Gastroesophageal sphincter (tissue), 3 donors: ENCODE measurements at regions not wholly inside any gene's neighbourhood (a gene's known extent, or its start where the extent isn't known, plus 50 kb on each side); places are given as distances from the start of the nearest gene placed in this dataset.

Experiments used
- CTCF ChIP-seq, 4 experiments: fragments of 200-600 bp in 2 of 4; fragments of 450-650 bp in 2 of 4; sonication (generic) in 1 of 4; IDR thresholded peaks; one replicate each; pipeline ENCODE4 v1.5.1; 2017 to 2019; ENCODE audit warnings: antibody characterized with exemption in 4 of 4, mild to moderate bottlenecking in 2 of 4, moderate library complexity in 2 of 4
- POLR2A ChIP-seq, 2 donors: fragments of 450-650 bp; IDR thresholded peaks; one replicate each; pipeline ENCODE4 v1.6.1; 2017; ENCODE audit warnings: antibody characterized with exemption in 2 of 2, mild to moderate bottlenecking in 2 of 2, moderate library complexity in 1 of 2

DNA sequence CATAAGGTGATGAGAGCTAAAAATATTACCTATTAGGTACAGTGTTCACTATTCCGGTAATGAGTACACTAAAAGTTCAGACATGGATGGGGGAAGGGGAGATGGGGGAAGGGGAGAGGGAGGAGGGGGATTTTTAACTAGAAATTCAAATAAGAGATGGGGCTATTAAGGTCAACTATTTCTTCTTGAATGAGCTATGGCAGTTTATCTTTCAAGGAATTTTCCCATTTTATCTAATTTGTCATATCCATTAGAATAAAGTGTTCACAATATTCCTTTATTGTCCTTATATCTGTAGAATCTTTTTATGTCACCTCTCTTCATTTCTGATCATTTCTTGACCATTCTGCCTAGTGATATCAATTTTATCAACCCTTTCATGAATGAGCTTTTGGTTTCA, 362.4 kb downstream of the SUCLA2 start:
- TF ChIP-seq POLR2A (IDR thresholded peaks at IDR 0.05) = no peak
- no peak for TF ChIP-seq CTCF (IDR thresholded peaks at IDR 0.05)
